HG02938 (cell line): ENCODE measurements at regions not wholly inside any gene's neighbourhood (a gene's known extent, or its start where the extent isn't known, plus 50 kb on each side); places are given as distances from the start of the nearest gene placed in this dataset.

Experiments used
- ATAC-seq: cut with Tn5 transposase; IDR thresholded peaks from one replicate; pipeline ENCODE4 v1.9.1; 2021; ENCODE audit warnings: mild to moderate bottlenecking, moderate library complexity; ENCODE audit not compliant: unreplicated experiment

- no peak for ATAC-seq
These were observed 95.7 kb upstream of the SHB start for GRCh38 chr9:38164659-38165221.

- no peak for ATAC-seq
These were observed 94.5 kb upstream of the SHB start for GRCh38 chr9:38163518-38163917.

GRCh38 chr9:38162332-38163211 lies 93.5 kb upstream of the SHB start:
- no peak for ATAC-seq

- ATAC-seq, result no peak
These were observed 91.7 kb upstream of the SHB start for GRCh38 chr9:38160613-38161215.

- ATAC-seq, result no peak
These were observed 90.6 kb upstream of the SHB start for GRCh38 chr9:38159599-38159998.

- no peak for ATAC-seq
These were observed 89.6 kb upstream of the SHB start for GRCh38 chr9:38158628-38159027.

- no peak for ATAC-seq
These were observed 88.7 kb upstream of the SHB start for GRCh38 chr9:38157711-38158110.

GRCh38 chr9:38154501-38155421 lies 85.7 kb upstream of the SHB start:
- ATAC-seq, result no peak

GRCh38 chr9:38153910-38154291 lies 84.9 kb upstream of the SHB start:
- no peak for ATAC-seq

GRCh38 chr9:38153152-38153909 lies 84.3 kb upstream of the SHB start:
- ATAC-seq, result no peak

GRCh38 chr9:38149647-38150046 lies 80.6 kb upstream of the SHB start:
- no peak for ATAC-seq

GRCh38 chr9:38146844-38147243 lies 77.8 kb upstream of the SHB start:
- ATAC-seq, result no peak

GRCh38 chr9:38145526-38146053 lies 76.6 kb upstream of the SHB start:
- ATAC-seq, result no peak

GRCh38 chr9:38144421-38144820 lies 75.4 kb upstream of the SHB start:
- ATAC-seq, result no peak

GRCh38 chr9:38141746-38142591 lies 72.9 kb upstream of the SHB start:
- no peak for ATAC-seq

GRCh38 chr9:38138276-38138675 lies 69.2 kb upstream of the SHB start:
- ATAC-seq, result no peak

GRCh38 chr9:38137342-38137741 lies 68.3 kb upstream of the SHB start:
- ATAC-seq, result no peak

- ATAC-seq, result no peak
These were observed 67.4 kb upstream of the SHB start for GRCh38 chr9:38136386-38136785.

GRCh38 chr9:38134611-38135237 lies 65.7 kb upstream of the SHB start:
- no peak for ATAC-seq
